Activated T-helper 1 cell treated with anti-CD3 and anti-CD28 coated beads, Interleukin-12 subunit alpha, Interleukin-12 subunit beta, Interleukin-2, Interleukin-4 antibody, amounts not matched to agents 30 ng/mL and 10 ng/mL and 1 ng/mL, durations not matched to agents 14 hours and 24 hours and 36 hours (primary cell): ENCODE measurements at regions not wholly inside any gene's neighbourhood (a gene's known extent, or its start where the extent isn't known, plus 50 kb on each side); places are given as distances from the start of the nearest gene placed in this dataset.
"Not testable (repeated sequence)": the region's sequence is repeated elsewhere in the genome, so short reads cannot be mapped to it uniquely, and the experiment has no call there.

Source experiments
- DNase-seq: peaks from one replicate; pipeline ENCODE4 v3.0.0; 2021; ENCODE audit warnings: low spot score
- H3K27ac Mint-ChIP-seq: one replicate; pipeline ENCODE4 v1.8.0; 2021; ENCODE audit warnings: mild to moderate bottlenecking, mixed read lengths
- H3K27me3 Mint-ChIP-seq: one replicate; pipeline ENCODE4 v1.8.0; 2022; ENCODE audit warnings: mild to moderate bottlenecking, moderate library complexity, mixed read lengths; ENCODE audit not compliant: insufficient read depth
- H3K36me3 Mint-ChIP-seq: one replicate; pipeline ENCODE4 v1.8.0; 2021; ENCODE audit warnings: low read depth, mixed read lengths
- H3K4me1 Mint-ChIP-seq: one replicate; pipeline ENCODE4 v1.8.0; 2021; ENCODE audit warnings: low read depth, mixed read lengths
- H3K4me3 Mint-ChIP-seq: one replicate; pipeline ENCODE4 v1.8.0; 2021; ENCODE audit warnings: mild to moderate bottlenecking, moderate library complexity, mixed read lengths
- H3K9me3 Mint-ChIP-seq: one replicate; pipeline ENCODE4 v1.8.0; 2021; ENCODE audit warnings: mixed read lengths
- intact Hi-C: fragments of 100-400 bp; cut with micrococcal nuclease; formaldehyde crosslinking; loops from one replicate; pipeline ENCODE4 v1.15.1; 2024

GRCh38 chr3:59386165-59386564 lies 336.3 kb upstream of the CFAP20DC start:
- Mint-ChIP-seq H3K9me3 (peaks cover 15% of the 10 kb centered on the region), H3K4me1 (peaks cover 91% of the 10 kb centered on the region), H3K4me3 (peak overlapping the region; percentile 32), H3K27ac (peak overlapping the region; percentile 97), H3K27me3 (no peaks in the 10 kb centered on the region), H3K36me3 (peaks cover 17% of the 10 kb centered on the region)
- intact Hi-C loops: loop anchor here (1.0 to 5.0 kb wide), 16 partner anchors 36 to 981 kb away; no protein-coding TSS in a partner anchor
- no peak for DNase-seq

GRCh38 chr3:59385547-59385946 lies 335.7 kb upstream of the CFAP20DC start:
- intact Hi-C loops: loop anchor here (5.0 kb wide), 3 partner anchors 342 to 982 kb away; no protein-coding TSS in a partner anchor
- Mint-ChIP-seq H3K27me3 (no peaks in the 10 kb centered on the region), H3K9me3 (peaks cover 15% of the 10 kb centered on the region), H3K27ac (peak overlapping the region; percentile 97), H3K4me1 (peaks cover 97% of the 10 kb centered on the region), H3K36me3 (peaks cover 15% of the 10 kb centered on the region), H3K4me3 (peak overlapping the region; percentile 32)
- DNase-seq: no peak

GRCh38 chr3:59381282-59381681 lies 331.5 kb upstream of the CFAP20DC start:
- intact Hi-C loops: loop anchor here (5.0 kb wide), 1 partner anchor 69 kb away; no protein-coding TSS in a partner anchor
- Mint-ChIP-seq H3K4me3 (no peak overlapping the region), H3K27me3 (no peaks in the 10 kb centered on the region), H3K27ac (peak overlapping the region; percentile 86), H3K9me3 (peaks cover 21% of the 10 kb centered on the region), H3K36me3 (peaks cover 19% of the 10 kb centered on the region), H3K4me1 (peaks cover 59% of the 10 kb centered on the region)
- DNase-seq: no peak

GRCh38 chr3:59380146-59380545 lies 330.3 kb upstream of the CFAP20DC start:
- no peak for DNase-seq
- intact Hi-C loops: loop anchor here (5.0 kb wide), 1 partner anchor 68 kb away; no protein-coding TSS in a partner anchor
- no peaks in the 10 kb centered on the region for H3K27me3 Mint-ChIP-seq
- peak overlapping the region; percentile 67 for H3K27ac Mint-ChIP-seq
- H3K4me3 Mint-ChIP-seq: no peak overlapping the region
- H3K4me1 Mint-ChIP-seq: peaks cover 50% of the 10 kb centered on the region
- peaks cover 21% of the 10 kb centered on the region for H3K36me3 Mint-ChIP-seq
- H3K9me3 Mint-ChIP-seq: peaks cover 25% of the 10 kb centered on the region

- Mint-ChIP-seq H3K9me3 (peaks cover 26% of the 10 kb centered on the region), H3K27me3 (no peaks in the 10 kb centered on the region), H3K4me1 (peaks cover 11% of the 10 kb centered on the region), H3K27ac (no peak overlapping the region), H3K4me3 (no peak overlapping the region), H3K36me3 (peaks cover 15% of the 10 kb centered on the region)
- no peak for DNase-seq
- intact Hi-C loops: no loop called here
Measured at GRCh38 chr3:59374818-59375211, 325.0 kb upstream of the CFAP20DC start.

GRCh38 chr3:59374091-59374817 lies 324.4 kb upstream of the CFAP20DC start:
- H3K27me3 Mint-ChIP-seq: no peaks in the 10 kb centered on the region
- intact Hi-C loops: no loop called here
- H3K9me3 Mint-ChIP-seq: peaks cover 26% of the 10 kb centered on the region
- H3K4me1 Mint-ChIP-seq: peaks cover 17% of the 10 kb centered on the region
- no peak for DNase-seq
- H3K27ac Mint-ChIP-seq: no peak overlapping the region
- no peak overlapping the region for H3K4me3 Mint-ChIP-seq
- H3K36me3 Mint-ChIP-seq: peaks cover 13% of the 10 kb centered on the region

GRCh38 chr3:59372346-59372745 lies 322.5 kb upstream of the CFAP20DC start:
- peaks cover 16% of the 10 kb centered on the region for H3K36me3 Mint-ChIP-seq
- no peak for DNase-seq
- intact Hi-C loops: no loop called here
- H3K27me3 Mint-ChIP-seq: no peaks in the 10 kb centered on the region
- H3K4me1 Mint-ChIP-seq: peaks cover 32% of the 10 kb centered on the region
- H3K4me3 Mint-ChIP-seq: no peak overlapping the region
- peaks cover 25% of the 10 kb centered on the region for H3K9me3 Mint-ChIP-seq
- H3K27ac Mint-ChIP-seq: no peak overlapping the region

GRCh38 chr3:59368900-59369675 lies 319.3 kb upstream of the CFAP20DC start:
- intact Hi-C loops: no loop called here
- Mint-ChIP-seq H3K36me3 (peaks cover 6% of the 10 kb centered on the region), H3K4me3 (no peak overlapping the region), H3K27ac (no peak overlapping the region), H3K9me3 (peaks cover 15% of the 10 kb centered on the region), H3K27me3 (no peaks in the 10 kb centered on the region), H3K4me1 (peaks cover 37% of the 10 kb centered on the region)
- no peak for DNase-seq

GRCh38 chr3:59367150-59367549 lies 317.3 kb upstream of the CFAP20DC start:
- Mint-ChIP-seq H3K27me3 (no peaks in the 10 kb centered on the region), H3K27ac (no peak overlapping the region), H3K4me3 (no peak overlapping the region), H3K36me3 (peaks cover 5% of the 10 kb centered on the region), H3K4me1 (peaks cover 37% of the 10 kb centered on the region), H3K9me3 (peaks cover 5% of the 10 kb centered on the region)
- intact Hi-C loops: no loop called here
- DNase-seq: no peak

- peaks cover 9% of the 10 kb centered on the region for H3K36me3 Mint-ChIP-seq
Measured at GRCh38 chr3:59366218-59366617, 316.4 kb upstream of the CFAP20DC start.

GRCh38 chr3:59364496-59364895 lies 314.7 kb upstream of the CFAP20DC start:
- H3K36me3 Mint-ChIP-seq: peaks cover 9% of the 10 kb centered on the region
- intact Hi-C loops: no loop called here

More at GRCh38 chr3:59366218-59366617, 316.4 kb upstream of the CFAP20DC start:
- Mint-ChIP-seq H3K27me3 (no peaks in the 10 kb centered on the region), H3K9me3 (peaks cover 14% of the 10 kb centered on the region), H3K27ac (no peak overlapping the region), H3K4me1 (peaks cover 37% of the 10 kb centered on the region), H3K4me3 (no peak overlapping the region)
- intact Hi-C loops: no loop called here
- DNase-seq: no peak

GRCh38 chr3:59360312-59360711 lies 310.5 kb upstream of the CFAP20DC start:
- H3K36me3 Mint-ChIP-seq, DNase-seq, H3K4me3 Mint-ChIP-seq, H3K27me3 Mint-ChIP-seq, H3K4me1 Mint-ChIP-seq, intact Hi-C loops, H3K27ac Mint-ChIP-seq: not testable (repeated sequence)
- peaks cover 31% of the 10 kb centered on the region for H3K9me3 Mint-ChIP-seq

More at GRCh38 chr3:59364496-59364895, 314.7 kb upstream of the CFAP20DC start:
- no peak for DNase-seq
- H3K27ac Mint-ChIP-seq: no peak overlapping the region
- H3K4me3 Mint-ChIP-seq: no peak overlapping the region
- H3K9me3 Mint-ChIP-seq: peaks cover 15% of the 10 kb centered on the region
- no peaks in the 10 kb centered on the region for H3K27me3 Mint-ChIP-seq
- H3K4me1 Mint-ChIP-seq: peaks cover 29% of the 10 kb centered on the region

- intact Hi-C loops: no loop called here
- Mint-ChIP-seq H3K36me3 (no peaks in the 10 kb centered on the region), H3K27me3 (no peaks in the 10 kb centered on the region), H3K27ac (no peak overlapping the region), H3K9me3 (no peaks in the 10 kb centered on the region), H3K4me3 (no peak overlapping the region), H3K4me1 (peaks cover 7% of the 10 kb centered on the region)
- no peak for DNase-seq
Measured at GRCh38 chr3:59341459-59341858, 291.6 kb upstream of the CFAP20DC start.
